Retinal pigment epithelial cell (primary cell): ENCODE measurements at regions not wholly inside any gene's neighbourhood (a gene's known extent, or its start where the extent isn't known, plus 50 kb on each side); places are given as distances from the start of the nearest gene placed in this dataset.
A peak's percentile ranks its signal among the peaks of the same experiment; 100 is the strongest.

ENCODE experiments used
- DNase-seq: peaks from one replicate; pipeline ENCODE4 v3.0.0-alpha.2; 2010; ENCODE audit warnings: low read depth
- H3K4me3 ChIP-seq: 2 replicates; pipeline ENCODE4 v1.5.1; 2011; ENCODE audit warnings: mild to moderate bottlenecking, low read length, control low read depth, moderate library complexity
- TF ChIP-seq, protein P1 (sequence below): conservative IDR thresholded peaks from 2 replicates; pipeline ENCODE4 v1.5.1; 2011; ENCODE audit warnings: low read depth, low read length, control low read depth, inconsistent platforms

DNA sequence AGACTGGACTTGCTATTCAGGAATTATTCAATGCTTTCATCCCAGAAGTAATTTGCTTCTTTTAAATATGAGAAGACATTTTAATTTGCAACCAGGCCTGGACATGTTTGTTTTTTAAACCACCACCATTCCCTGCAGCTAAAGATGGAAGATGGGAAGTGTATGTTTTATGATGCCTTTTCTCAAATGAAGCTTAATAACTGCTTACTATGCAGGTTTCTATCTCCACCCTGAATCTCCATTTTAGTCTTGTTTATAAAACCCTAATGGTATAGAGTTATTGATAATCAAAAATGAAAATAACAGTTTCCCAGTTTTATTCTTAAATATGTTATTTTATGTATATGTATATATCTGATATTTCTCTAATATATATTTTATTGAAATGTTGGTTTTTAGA, 418.9 kb downstream of the C4orf33 start:
- no peak overlapping the region for H3K4me3 ChIP-seq
- TF ChIP-seq, protein P1, sequence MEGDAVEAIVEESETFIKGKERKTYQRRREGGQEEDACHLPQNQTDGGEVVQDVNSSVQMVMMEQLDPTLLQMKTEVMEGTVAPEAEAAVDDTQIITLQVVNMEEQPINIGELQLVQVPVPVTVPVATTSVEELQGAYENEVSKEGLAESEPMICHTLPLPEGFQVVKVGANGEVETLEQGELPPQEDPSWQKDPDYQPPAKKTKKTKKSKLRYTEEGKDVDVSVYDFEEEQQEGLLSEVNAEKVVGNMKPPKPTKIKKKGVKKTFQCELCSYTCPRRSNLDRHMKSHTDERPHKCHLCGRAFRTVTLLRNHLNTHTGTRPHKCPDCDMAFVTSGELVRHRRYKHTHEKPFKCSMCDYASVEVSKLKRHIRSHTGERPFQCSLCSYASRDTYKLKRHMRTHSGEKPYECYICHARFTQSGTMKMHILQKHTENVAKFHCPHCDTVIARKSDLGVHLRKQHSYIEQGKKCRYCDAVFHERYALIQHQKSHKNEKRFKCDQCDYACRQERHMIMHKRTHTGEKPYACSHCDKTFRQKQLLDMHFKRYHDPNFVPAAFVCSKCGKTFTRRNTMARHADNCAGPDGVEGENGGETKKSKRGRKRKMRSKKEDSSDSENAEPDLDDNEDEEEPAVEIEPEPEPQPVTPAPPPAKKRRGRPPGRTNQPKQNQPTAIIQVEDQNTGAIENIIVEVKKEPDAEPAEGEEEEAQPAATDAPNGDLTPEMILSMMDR = no peak
- no peak for DNase-seq

DNA sequence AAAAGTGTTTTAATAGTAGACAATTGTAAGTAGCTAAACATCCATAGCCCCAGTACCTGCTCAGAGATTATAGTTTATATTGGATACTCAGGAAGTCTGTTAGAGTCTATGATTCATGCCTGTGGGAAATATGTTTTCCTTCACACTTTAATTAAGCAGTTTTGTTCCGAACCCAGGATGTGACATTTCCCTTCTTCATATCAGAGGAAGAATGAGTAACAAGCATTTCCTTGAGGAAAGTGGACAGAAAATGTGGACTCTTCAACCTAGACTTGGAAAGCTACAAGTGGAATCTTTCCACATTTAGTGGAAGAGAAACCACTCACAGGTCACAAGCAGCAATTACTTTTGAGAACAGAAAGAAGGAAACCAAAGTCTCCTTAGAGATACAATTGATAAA, 419.4 kb downstream of the C4orf33 start:
- H3K4me3 ChIP-seq = no peak overlapping the region
- no peak for DNase-seq
- TF ChIP-seq, protein P1 = no peak

DNA sequence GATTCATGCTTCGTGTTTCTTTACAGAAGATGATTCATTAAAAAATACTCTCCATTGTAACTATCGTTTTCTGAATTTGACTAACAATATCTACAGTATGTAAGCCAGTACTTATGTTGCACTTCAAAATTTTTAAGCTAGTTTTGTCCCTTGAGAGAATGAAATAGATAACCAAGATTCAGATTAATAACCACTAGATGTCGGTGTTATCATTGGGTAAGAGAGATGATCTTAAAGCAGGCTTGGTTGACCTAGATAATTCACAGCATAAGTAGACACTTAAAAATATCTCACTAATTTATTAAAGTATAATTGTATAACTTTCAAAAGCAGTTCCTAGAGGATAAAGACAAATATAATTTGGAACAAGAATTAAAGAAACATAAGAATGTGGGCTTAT, 430.9 kb downstream of the C4orf33 start:
- no peak for DNase-seq
- TF ChIP-seq, protein P1 = no peak

DNA sequence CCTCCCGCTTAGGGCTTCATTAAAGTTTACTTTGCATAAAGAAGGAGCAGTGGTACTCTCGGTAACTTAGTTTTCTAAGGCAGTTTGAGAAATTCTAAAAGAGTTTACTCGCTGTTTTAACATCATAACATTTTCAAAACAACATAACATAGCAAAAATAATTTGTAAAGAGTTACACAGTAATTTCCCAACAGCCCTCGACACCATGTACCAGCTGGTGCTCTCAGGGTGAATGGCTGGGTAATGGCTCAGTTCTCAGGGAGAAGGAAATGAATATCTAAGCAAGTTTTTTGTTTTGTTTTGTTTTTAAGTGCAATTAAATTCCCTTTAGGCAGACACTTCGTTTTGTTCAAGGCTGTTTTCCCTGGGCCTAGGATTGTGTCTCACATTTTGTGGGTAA, 435.3 kb downstream of the C4orf33 start:
- DNase-seq = no peak
- no peak overlapping the region for H3K4me3 ChIP-seq
- TF ChIP-seq, protein P1 = no peak

More for the DNA sequence above, 430.9 kb downstream of the C4orf33 start:
- no peak overlapping the region for H3K4me3 ChIP-seq

DNA sequence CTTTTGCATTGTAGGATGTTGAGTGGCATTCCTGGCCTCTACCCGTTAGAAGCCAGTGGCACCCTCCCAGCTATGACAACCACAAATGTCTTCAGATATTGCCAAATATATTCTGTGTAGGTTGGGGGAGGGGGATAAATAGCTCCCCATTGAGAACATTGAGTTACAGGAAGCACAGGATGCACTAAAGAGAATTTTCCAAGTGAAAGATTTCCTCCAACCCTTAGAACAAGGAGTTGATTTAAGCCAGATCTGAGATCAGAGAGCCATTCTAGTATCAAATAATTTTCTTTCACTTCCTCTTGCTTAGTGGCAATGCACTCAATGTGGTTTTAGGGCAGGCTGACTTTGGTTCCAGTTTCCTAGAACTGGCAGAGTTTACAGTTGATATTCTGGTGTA, 436.6 kb downstream of the C4orf33 start:
- no peak for DNase-seq
- no peak overlapping the region for H3K4me3 ChIP-seq
- TF ChIP-seq, protein P1 = no peak

DNA sequence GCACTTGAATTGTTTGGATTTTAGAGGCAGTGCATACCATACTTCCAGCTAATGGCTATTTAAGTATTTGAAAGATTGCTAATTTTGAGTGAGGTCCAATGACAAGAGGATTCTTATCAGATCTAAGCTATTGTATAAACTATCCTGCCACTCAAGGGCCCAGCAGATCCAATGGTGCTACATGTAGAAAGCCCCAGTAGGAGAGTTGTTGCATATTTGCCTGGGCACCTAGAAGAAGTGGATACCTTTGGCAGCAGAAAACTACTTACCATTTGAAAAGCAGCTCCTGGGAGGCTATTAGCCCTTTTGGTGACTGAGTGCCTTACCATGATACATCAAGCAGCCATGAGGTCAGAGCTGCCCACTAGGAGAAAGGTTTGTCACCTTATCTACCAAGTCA, 447.3 kb downstream of the C4orf33 start:
- DNase-seq = no peak
- H3K4me3 ChIP-seq = no peak overlapping the region
- TF ChIP-seq, protein P1 = no peak

DNA sequence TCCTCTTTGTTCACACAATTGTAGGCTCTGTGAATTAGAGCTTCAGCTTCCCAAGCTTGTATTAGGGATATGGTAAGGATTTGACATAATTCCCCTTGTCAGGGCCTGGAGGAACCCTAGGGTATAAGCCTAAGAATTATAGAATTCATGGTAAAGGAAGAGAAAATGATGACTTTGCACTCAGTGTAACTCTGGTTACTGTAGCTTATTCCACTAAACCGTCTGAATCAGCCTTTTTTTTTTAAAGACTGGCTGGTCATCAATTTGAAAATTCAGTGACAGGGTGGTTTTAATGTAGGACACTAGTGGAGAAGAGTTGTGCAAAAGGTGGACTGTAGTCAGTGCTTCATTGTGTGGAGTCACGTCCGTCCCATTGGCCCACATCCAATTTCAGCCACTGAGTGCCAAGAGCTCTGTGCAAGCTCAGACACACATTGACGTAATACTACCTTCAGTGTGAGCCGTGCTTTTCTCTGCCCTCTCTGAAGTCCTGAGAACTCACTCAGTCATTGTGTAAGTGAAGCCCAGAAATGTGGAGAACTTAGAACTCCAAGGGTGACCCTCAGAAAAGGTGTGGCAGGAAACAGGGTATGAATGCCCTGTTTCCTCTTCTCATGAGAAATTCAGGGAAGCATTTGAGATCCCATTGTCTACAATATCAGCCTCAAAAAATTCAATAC, 449.8 kb downstream of the C4orf33 start:
- DNase-seq = peak; percentile 83
- TF ChIP-seq, protein P1 = no peak
- H3K4me3 ChIP-seq = no peak overlapping the region
